IMR-90 (cell line): ENCODE measurements at regions not wholly inside any gene's neighbourhood (a gene's known extent, or its start where the extent isn't known, plus 50 kb on each side); places are given as distances from the start of the nearest gene placed in this dataset.

Experiments used
- ATAC-seq: fragments of 200-7000 bp; cut with Tn5 transposase; 2 replicates; pipeline ENCODE4 v1.9.1; 2020; ENCODE audit warnings: low read depth, mild to moderate bottlenecking, moderate library complexity
- BruUV-seq: library from RNA; stranded (reverse); fragments of 400-500 nt; replicated peaks from 2 replicates; lab custom pipeline; 2021; lab: Mats Ljungman, UMichigan
- CTCF ChIA-PET: fragments of 300-600 bp; formaldehyde crosslinking; extraction: SDS; loops from one replicate; lab custom pipeline; 2021; ENCODE audit warnings: antibody characterized with exemption; lab: Yijun Ruan, JAX
- POLR2A ChIA-PET: fragments of 300-600 bp; sonication (Branson Sonifier 250); formaldehyde crosslinking; loops from one replicate; lab custom pipeline; 2022; ENCODE audit warnings: antibody characterized with exemption; ENCODE audit not compliant: unreplicated experiment; lab: Charles Lee
- DNase-seq: peaks from one replicate; pipeline ENCODE4 v3.0.0; 2013
- H2AFZ ChIP-seq: replicated peaks from 2 replicates; pipeline ENCODE3; 2013; ENCODE audit warnings: low read length, mild to moderate bottlenecking; ENCODE audit not compliant: poor library complexity
- H2AK5ac ChIP-seq: 2 replicates; pipeline ENCODE4 v1.6.1; 2013; ENCODE audit warnings: low read depth, low read length, inconsistent platforms
- H2AK9ac ChIP-seq: replicated peaks from 2 replicates; pipeline ENCODE3; 2013; ENCODE audit warnings: mild to moderate bottlenecking, low read depth, low read length, moderate library complexity; ENCODE audit not compliant: poor library complexity
- H2BK120ac ChIP-seq: 2 replicates; pipeline ENCODE4 v1.6.1; 2013; ENCODE audit warnings: low read depth, low read length, inconsistent platforms
- H2BK15ac ChIP-seq: 3 replicates; pipeline ENCODE4 v1.6.1; 2013; ENCODE audit warnings: low read depth, low read length, inconsistent platforms
- H2BK20ac ChIP-seq: 2 replicates; pipeline ENCODE4 v1.6.1; 2013; ENCODE audit warnings: low read depth, mild to moderate bottlenecking, inconsistent platforms, low read length, moderate library complexity
- H2BK5ac ChIP-seq: 2 replicates; pipeline ENCODE4 v1.6.1; 2013; ENCODE audit warnings: mild to moderate bottlenecking, low read depth, low read length, inconsistent platforms; ENCODE audit not compliant: poor library complexity, severe bottlenecking
- H3K14ac ChIP-seq: replicated peaks from 2 replicates; pipeline ENCODE4 v1.6.1; 2013; ENCODE audit warnings: low read depth, low read length, inconsistent platforms
- H3K18ac ChIP-seq: 2 replicates; pipeline ENCODE4 v1.6.1; 2013; ENCODE audit warnings: low read depth, low read length, control low read depth
- H3K23ac ChIP-seq: 2 replicates; pipeline ENCODE4 v1.6.1; 2013; ENCODE audit warnings: low read depth, low read length, inconsistent platforms
- H3K27ac ChIP-seq: 2 replicates; pipeline ENCODE4 v1.5.1; 2013; ENCODE audit warnings: mild to moderate bottlenecking, control low read depth, low read length; ENCODE audit not compliant: insufficient read depth
- H3K27me3 ChIP-seq: 2 replicates; pipeline ENCODE4 v1.6.1; 2013; ENCODE audit warnings: low read length; ENCODE audit not compliant: control insufficient read depth, insufficient read depth
- H3K36me3 ChIP-seq: 2 replicates; pipeline ENCODE4 v1.6.1; 2013; ENCODE audit warnings: low read length, mixed read lengths; ENCODE audit not compliant: control insufficient read depth, insufficient read depth
- H3K4ac ChIP-seq: 2 replicates; pipeline ENCODE4 v1.6.1; 2013; ENCODE audit warnings: low read depth, low read length, inconsistent platforms
- H3K4me1 ChIP-seq: 2 replicates; pipeline ENCODE4 v1.6.1; 2013; ENCODE audit warnings: low read length, mixed read lengths; ENCODE audit not compliant: control insufficient read depth, insufficient read depth
- H3K4me2 ChIP-seq: 2 replicates; pipeline ENCODE4 v1.6.1; 2013; ENCODE audit warnings: low read depth, mild to moderate bottlenecking, control low read depth, low read length, moderate library complexity
- H3K4me3 ChIP-seq: 2 replicates; pipeline ENCODE4 v1.5.1; 2013; ENCODE audit warnings: low read depth, mild to moderate bottlenecking, control low read depth, low read length, moderate library complexity; ENCODE audit not compliant: insufficient read depth
- H3K56ac ChIP-seq: 2 replicates; pipeline ENCODE4 v1.6.1; 2013; ENCODE audit warnings: low read length, inconsistent platforms; ENCODE audit not compliant: insufficient read depth; ENCODE audit errors: extremely low read depth
- H3K79me1 ChIP-seq, 2 experiments: 2 replicates each; pipeline ENCODE4 v1.6.1; 2013; ENCODE audit warnings: low read length in 2 of 2, inconsistent platforms in 1 of 2, low read depth in 1 of 2
- H3K9ac ChIP-seq: 2 replicates; pipeline ENCODE4 v1.6.1; 2013; ENCODE audit warnings: low read depth, low read length, control low read depth
- H3K9me1 ChIP-seq: 2 replicates; pipeline ENCODE4 v1.6.1; 2013; ENCODE audit warnings: low read length, inconsistent platforms; ENCODE audit not compliant: insufficient read depth
- H3K9me3 ChIP-seq: 2 replicates; pipeline ENCODE4 v1.6.1; 2013; ENCODE audit warnings: low read length; ENCODE audit not compliant: control insufficient read depth, insufficient read depth
- H4K20me1 ChIP-seq: 2 replicates; pipeline ENCODE4 v1.6.1; 2013; ENCODE audit warnings: low read length, inconsistent platforms; ENCODE audit not compliant: insufficient read depth
- H4K5ac ChIP-seq: 2 replicates; pipeline ENCODE4 v1.6.1; 2013; ENCODE audit warnings: mild to moderate bottlenecking, low read depth, low read length, control low read depth
- H4K8ac ChIP-seq, 2 experiments: 2 replicates each; pipeline ENCODE4 v1.6.1; 2013; ENCODE audit warnings: low read depth in 2 of 2, low read length in 2 of 2, control low read depth in 1 of 2, inconsistent platforms in 1 of 2
- H4K91ac ChIP-seq: 2 replicates; pipeline ENCODE4 v1.6.1; 2013; ENCODE audit warnings: low read depth, low read length, inconsistent platforms; ENCODE audit not compliant: insufficient read depth
- BHLHE40 ChIP-seq: fragments of 150-350 bp; IDR thresholded peaks from 2 replicates; pipeline ENCODE4 v1.6.1; 2016; ENCODE audit warnings: mild to moderate bottlenecking, low read depth, low read length
- CHD1 ChIP-seq: IDR thresholded peaks from 2 replicates; pipeline ENCODE4 v1.6.1; 2012; ENCODE audit warnings: low read depth, low read length, improper control_type of control experiment
- CTCF ChIP-seq: conservative IDR thresholded peaks from 2 replicates; pipeline ENCODE4 v1.5.1; 2012; ENCODE audit warnings: mild to moderate bottlenecking, low read depth, low read length, improper control_type of control experiment
- ELK1 ChIP-seq: fragments of 150-350 bp; IDR thresholded peaks from 2 replicates; pipeline ENCODE4 v1.6.1; 2016; ENCODE audit warnings: low read depth, mild to moderate bottlenecking, low read length, moderate library complexity, borderline replicate concordance
- FOS ChIP-seq: fragments of 150-350 bp; IDR thresholded peaks from 2 replicates; pipeline ENCODE4 v1.6.1; 2016; ENCODE audit warnings: low read depth, low read length
- MAFK ChIP-seq: IDR thresholded peaks from 2 replicates; pipeline ENCODE4 v1.6.1; 2012; ENCODE audit warnings: low read depth, low read length, improper control_type of control experiment
- MAZ ChIP-seq: IDR thresholded peaks from 2 replicates; pipeline ENCODE4 v1.6.1; 2012; ENCODE audit warnings: low read depth, mild to moderate bottlenecking, low read length, improper control_type of control experiment, moderate library complexity, borderline replicate concordance
- MXI1 ChIP-seq: IDR thresholded peaks from 2 replicates; pipeline ENCODE4 v1.6.1; 2012; ENCODE audit warnings: low read depth, mild to moderate bottlenecking, low read length, moderate library complexity, borderline replicate concordance
- NFE2L2 ChIP-seq: fragments of 150-350 bp; IDR thresholded peaks from 2 replicates; pipeline ENCODE4 v1.6.1; 2016; ENCODE audit warnings: low read depth, mild to moderate bottlenecking, low read length
- POLR2A ChIP-seq: IDR thresholded peaks from 2 replicates; pipeline ENCODE4 v1.6.1; 2012; ENCODE audit warnings: mild to moderate bottlenecking, low read depth, low read length
- RAD21 ChIP-seq: IDR thresholded peaks from 2 replicates; pipeline ENCODE4 v1.6.1; 2012; ENCODE audit warnings: low read length, improper control_type of control experiment
- RFX5 ChIP-seq: IDR thresholded peaks from 2 replicates; pipeline ENCODE4 v1.8.0; 2012; ENCODE audit warnings: low read depth, mild to moderate bottlenecking, low read length, moderate library complexity
- SMC3 ChIP-seq: fragments of 150-350 bp; IDR thresholded peaks from 2 replicates; pipeline ENCODE4 v1.6.1; 2016; ENCODE audit warnings: low read depth, mild to moderate bottlenecking, antibody characterized with exemption, low read length, moderate library complexity
- WGBS, 2 experiments: methylation state at CpG; one replicate each; pipeline versions ENCODE4 v1.1.5 to v1.1.7; 2013; ENCODE audit warnings: missing lambda C conversion rate in 2 of 2; ENCODE audit not compliant: insufficient read length in 1 of 2; ENCODE audit errors: extremely low coverage in 2 of 2; 5-methylcytosine and 5-hydroxymethylcytosine counted together
- dilution Hi-C: fragments of 300-500 bp; cut with HindIII; formaldehyde crosslinking; loops from one replicate; pipeline ENCODE4 v1.14.3; 2018; ENCODE audit warnings: low sequenced_read_pairs; ENCODE audit not compliant: unreplicated experiment
- in situ Hi-C: fragments of 300-500 bp; cut with MboI; formaldehyde crosslinking; loops from 3 replicates; pipeline ENCODE4 v1.14.3; 2019; ENCODE audit warnings: low sequenced_read_pairs, inconsistent platforms, mixed read lengths
- intact Hi-C: fragments of 100-400 bp; cut with micrococcal nuclease; formaldehyde crosslinking; loops from 2 replicates; pipeline ENCODE4 v1.10.0; 2022

- no TSS peak for BruUV-seq
- Histone ChIP-seq H3K4me1 (no peaks in the 10 kb centered on the region), H3K27me3 (no peaks in the 10 kb centered on the region), H3K9me3 (peaks cover 10% of the 10 kb centered on the region), H4K20me1 (no peaks in the 10 kb centered on the region), H2BK5ac (no peak overlapping the region), H4K91ac (no peak overlapping the region), H3K18ac (no peak overlapping the region), H4K5ac (no peak overlapping the region), H2AFZ (no peak overlapping the region), H3K56ac (no peak overlapping the region), H2AK9ac (no peak overlapping the region), H3K4me2 (no peak overlapping the region), H3K79me1 (no peaks in the 10 kb centered on the region), H3K4me3 (no peak overlapping the region), H3K9me1 (no peaks in the 10 kb centered on the region), H3K27ac (no peak overlapping the region), H2AK5ac (no peak overlapping the region), H3K4ac (no peak overlapping the region), H3K9ac (no peak overlapping the region), H2BK15ac (no peak overlapping the region), H3K14ac (no peak overlapping the region), H2BK120ac (no peak overlapping the region), H3K36me3 (no peaks in the 10 kb centered on the region), H4K8ac (no peak overlapping the region), H3K23ac (no peak overlapping the region), H2BK20ac (no peak overlapping the region)
- CTCF ChIA-PET, result no interaction called here
- DNase-seq, result no peak
- dilution Hi-C loops, result no loop called here
- POLR2A ChIA-PET, result no interaction called here
- no peak for ATAC-seq
- intact Hi-C loops, result no loop called here
- TF ChIP-seq MAFK (no peak), BHLHE40 (no peak), SMC3 (no peak), POLR2A (no peak), CTCF (no peak), FOS (no peak), MXI1 (no peak), RFX5 (no peak), ELK1 (no peak), CHD1 (no peak), MAZ (no peak), NFE2L2 (no peak), RAD21 (no peak)
- 20% methylated on average over 1 of the region's 4 CpGs; no CpG with 5 or more reads in 1 of the 2 experiments for WGBS, 2 experiments
- in situ Hi-C loops, result no loop called here
These were observed 134.6 kb upstream of the KCNK1 start for GRCh38 chr1:233479110-233479890.
